H9 (cell line): ENCODE measurements at regions not wholly inside any gene's neighbourhood (a gene's known extent, or its start where the extent isn't known, plus 50 kb on each side); places are given as distances from the start of the nearest gene placed in this dataset.

ENCODE experiments used
- DNase-seq: peaks from one replicate; pipeline ENCODE4 v3.0.0-alpha.2; 2017
- H2AFZ ChIP-seq: one replicate; pipeline ENCODE4 v1.6.1; 2013; ENCODE audit warnings: mild to moderate bottlenecking, low read length, control low read depth, moderate library complexity
- H2AK5ac ChIP-seq: 2 replicates; pipeline ENCODE4 v1.6.1; 2013; ENCODE audit warnings: low read length, control low read depth, mixed read lengths; ENCODE audit not compliant: insufficient read length
- H2BK120ac ChIP-seq: one replicate; pipeline ENCODE4 v1.6.1; 2013; ENCODE audit warnings: low read depth, mild to moderate bottlenecking, low read length, control low read depth, inconsistent platforms; ENCODE audit not compliant: poor library complexity, severe bottlenecking
- H2BK12ac ChIP-seq: 2 replicates; pipeline ENCODE4 v1.6.1; 2013; ENCODE audit warnings: low read length, control low read depth, mixed read lengths, low read depth; ENCODE audit not compliant: insufficient read length
- H2BK15ac ChIP-seq: 2 replicates; pipeline ENCODE4 v1.6.1; 2013; ENCODE audit warnings: low read depth, low read length, control low read depth
- H2BK20ac ChIP-seq: one replicate; pipeline ENCODE4 v1.6.1; 2013; ENCODE audit warnings: low read depth, mild to moderate bottlenecking, low read length, control low read depth, inconsistent platforms; ENCODE audit not compliant: poor library complexity, severe bottlenecking
- H2BK5ac ChIP-seq: 2 replicates; pipeline ENCODE4 v1.6.1; 2013; ENCODE audit warnings: low read length, control low read depth, mixed read lengths; ENCODE audit not compliant: insufficient read length
- H3K14ac ChIP-seq: 2 replicates; pipeline ENCODE4 v1.6.1; 2013; ENCODE audit warnings: low read length, control low read depth; ENCODE audit not compliant: insufficient read depth
- H3K18ac ChIP-seq: 2 replicates; pipeline ENCODE4 v1.6.1; 2013; ENCODE audit warnings: low read depth, mild to moderate bottlenecking, mixed read lengths, low read length, control low read depth; ENCODE audit not compliant: insufficient read length
- H3K23ac ChIP-seq: 2 replicates; pipeline ENCODE4 v1.6.1; 2013; ENCODE audit warnings: low read length, control low read depth, mixed read lengths, low read depth; ENCODE audit not compliant: insufficient read length
- H3K23me2 ChIP-seq: 2 replicates; pipeline ENCODE4 v1.6.1; 2013; ENCODE audit warnings: low read depth, mild to moderate bottlenecking, mixed read lengths, low read length, control low read depth; ENCODE audit not compliant: insufficient read length, poor library complexity, severe bottlenecking
- H3K27ac ChIP-seq: 2 replicates; pipeline ENCODE4 v1.5.1; 2013; ENCODE audit warnings: low read length, control low read depth, mixed read lengths, low read depth; ENCODE audit not compliant: insufficient read length
- H3K27me3 ChIP-seq: 2 replicates; pipeline ENCODE4 v1.6.1; 2013; ENCODE audit warnings: low read length, control low read depth, inconsistent platforms; ENCODE audit not compliant: insufficient read depth
- H3K4ac ChIP-seq: 2 replicates; pipeline ENCODE4 v1.6.1; 2013; ENCODE audit warnings: low read depth, mild to moderate bottlenecking, control low read depth, inconsistent platforms, low read length, moderate library complexity
- H3K4me1 ChIP-seq: 2 replicates; pipeline ENCODE4 v1.6.1; 2013; ENCODE audit warnings: low read length, control low read depth, inconsistent platforms; ENCODE audit not compliant: insufficient read depth
- H3K4me2 ChIP-seq: 2 replicates; pipeline ENCODE4 v1.6.1; 2013; ENCODE audit warnings: low read length, control low read depth, mixed read lengths; ENCODE audit not compliant: insufficient read length, insufficient read depth
- H3K56ac ChIP-seq: 2 replicates; pipeline ENCODE4 v1.6.1; 2013; ENCODE audit warnings: low read depth, mild to moderate bottlenecking, mixed read lengths, low read length, control low read depth; ENCODE audit not compliant: insufficient read length
- H3K79me1 ChIP-seq: 2 replicates; pipeline ENCODE4 v1.6.1; 2013; ENCODE audit warnings: low read depth, mild to moderate bottlenecking, moderate library complexity, low read length, control low read depth, inconsistent platforms; ENCODE audit not compliant: insufficient read depth, poor library complexity, severe bottlenecking
- H3K79me2 ChIP-seq: 2 replicates; pipeline ENCODE4 v1.6.1; 2013; ENCODE audit warnings: low read length, control low read depth, inconsistent platforms; ENCODE audit not compliant: insufficient read depth
- H3K9ac ChIP-seq: 2 replicates; pipeline ENCODE4 v1.6.1; 2013; ENCODE audit warnings: low read length, control low read depth, mixed read lengths; ENCODE audit not compliant: insufficient read length; ENCODE audit errors: extremely low read depth
- H3K9me3 ChIP-seq: one replicate; pipeline ENCODE4 v1.6.1; 2013; ENCODE audit warnings: low read depth, low read length, inconsistent platforms; ENCODE audit not compliant: control insufficient read depth
- H3T11ph ChIP-seq: one replicate; pipeline ENCODE4 v1.6.1; 2013; ENCODE audit warnings: mild to moderate bottlenecking, low read length, control low read depth, inconsistent platforms
- H4K20me1 ChIP-seq: one replicate; pipeline ENCODE4 v1.6.1; 2013; ENCODE audit not compliant: control insufficient read depth, insufficient read length, insufficient read depth
- H4K5ac ChIP-seq: 2 replicates; pipeline ENCODE4 v1.6.1; 2013; ENCODE audit warnings: low read depth, mild to moderate bottlenecking, mixed read lengths, low read length, control low read depth; ENCODE audit not compliant: insufficient read length
- H4K8ac ChIP-seq: replicated peaks from 2 replicates; pipeline ENCODE4 v1.6.1; 2013; ENCODE audit warnings: low read length, control low read depth, mixed read lengths, low read depth; ENCODE audit not compliant: insufficient read length
- H4K91ac ChIP-seq: 2 replicates; pipeline ENCODE4 v1.6.1; 2013; ENCODE audit warnings: low read depth, mild to moderate bottlenecking, moderate library complexity, mixed read lengths, low read length, control low read depth; ENCODE audit not compliant: insufficient read length
- H3K27ac Mint-ChIP-seq, 3 experiments: 2 replicates in 2 of 3; 3 replicates in 1 of 3; pipeline ENCODE4 v1.8.0; 2020 to 2021; ENCODE audit warnings: mixed read lengths in 3 of 3, mild to moderate bottlenecking in 1 of 3, moderate library complexity in 1 of 3
- H3K27me3 Mint-ChIP-seq: 2 replicates; pipeline ENCODE4 v1.8.0; 2021; ENCODE audit warnings: low read depth, mild to moderate bottlenecking, moderate library complexity, mixed read lengths
- H3K36me3 Mint-ChIP-seq, 3 experiments: 2 replicates in 2 of 3; 3 replicates in 1 of 3; pipeline ENCODE4 v1.8.0; 2020 to 2021; ENCODE audit warnings: low read depth in 3 of 3, mixed read lengths in 3 of 3; ENCODE audit not compliant: insufficient read depth in 1 of 3
- H3K4me1 Mint-ChIP-seq, 2 experiments: 2 replicates each; pipeline ENCODE4 v1.8.0; 2020; ENCODE audit warnings: mixed read lengths in 2 of 2
- H3K4me3 Mint-ChIP-seq, 2 experiments: 2 replicates in 1 of 2; 3 replicates in 1 of 2; pipeline ENCODE4 v1.8.0; 2020 to 2021; ENCODE audit warnings: mild to moderate bottlenecking in 2 of 2, mixed read lengths in 2 of 2, moderate library complexity in 1 of 2
- H3K9me3 Mint-ChIP-seq, 2 experiments: 2 replicates in 1 of 2; 3 replicates in 1 of 2; pipeline ENCODE4 v1.8.0; 2020; ENCODE audit warnings: mild to moderate bottlenecking in 2 of 2, mixed read lengths in 2 of 2, moderate library complexity in 1 of 2
- WGBS: extraction: QIAGEN DNeasy Blood & Tissue Kit; methylation state at CpG from one replicate; pipeline ENCODE4 v1.1.7; 2013; ENCODE audit warnings: missing lambda C conversion rate, low lambda C conversion rate, mixed read lengths; ENCODE audit not compliant: insufficient read length; ENCODE audit errors: extremely low coverage; 5-methylcytosine and 5-hydroxymethylcytosine counted together
- TF ChIP-seq, protein P1 (sequence below): fragments of 200-600 bp; sonication (generic); conservative IDR thresholded peaks from 3 replicates; pipeline ENCODE4 v1.8.0; 2021; ENCODE audit warnings: antibody characterized with exemption, mild to moderate bottlenecking

- Histone ChIP-seq H4K20me1 (no peaks in the 10 kb centered on the region), H3T11ph (no peak overlapping the region), H4K5ac (no peak overlapping the region), H3K79me1 (no peaks in the 10 kb centered on the region), H3K79me2 (no peaks in the 10 kb centered on the region), H3K4ac (no peak overlapping the region), H3K27me3 (no peaks in the 10 kb centered on the region), H2AFZ (no peak overlapping the region), H3K56ac (no peak overlapping the region), H3K14ac (no peak overlapping the region), H3K9me3 (no peaks in the 10 kb centered on the region), H3K4me2 (no peak overlapping the region), H3K23ac (no peak overlapping the region), H2BK12ac (no peak overlapping the region), H2BK20ac (no peak overlapping the region), H3K23me2 (no peaks in the 10 kb centered on the region), H3K27ac (no peak overlapping the region), H3K9ac (no peak overlapping the region), H2AK5ac (no peak overlapping the region), H2BK15ac (no peak overlapping the region), H2BK5ac (no peak overlapping the region), H2BK120ac (no peak overlapping the region), H4K91ac (no peak overlapping the region), H3K4me1 (no peaks in the 10 kb centered on the region), H4K8ac (no peak overlapping the region), H3K18ac (no peak overlapping the region)
- Mint-ChIP-seq H3K27me3 (no peaks in the 10 kb centered on the region), H3K27ac (no peak overlapping the region), H3K4me1 (peaks cover 0 to 4% of the 10 kb centered on the region in 2 experiments; a peak in 1 of 4 replicates), H3K36me3 (no peaks in the 10 kb centered on the region), H3K4me3 (no peak overlapping the region), H3K9me3 (no peaks in the 10 kb centered on the region)
- no CpG with 5 or more reads among the region's 3 CpGs for WGBS
- TF ChIP-seq, protein P1, sequence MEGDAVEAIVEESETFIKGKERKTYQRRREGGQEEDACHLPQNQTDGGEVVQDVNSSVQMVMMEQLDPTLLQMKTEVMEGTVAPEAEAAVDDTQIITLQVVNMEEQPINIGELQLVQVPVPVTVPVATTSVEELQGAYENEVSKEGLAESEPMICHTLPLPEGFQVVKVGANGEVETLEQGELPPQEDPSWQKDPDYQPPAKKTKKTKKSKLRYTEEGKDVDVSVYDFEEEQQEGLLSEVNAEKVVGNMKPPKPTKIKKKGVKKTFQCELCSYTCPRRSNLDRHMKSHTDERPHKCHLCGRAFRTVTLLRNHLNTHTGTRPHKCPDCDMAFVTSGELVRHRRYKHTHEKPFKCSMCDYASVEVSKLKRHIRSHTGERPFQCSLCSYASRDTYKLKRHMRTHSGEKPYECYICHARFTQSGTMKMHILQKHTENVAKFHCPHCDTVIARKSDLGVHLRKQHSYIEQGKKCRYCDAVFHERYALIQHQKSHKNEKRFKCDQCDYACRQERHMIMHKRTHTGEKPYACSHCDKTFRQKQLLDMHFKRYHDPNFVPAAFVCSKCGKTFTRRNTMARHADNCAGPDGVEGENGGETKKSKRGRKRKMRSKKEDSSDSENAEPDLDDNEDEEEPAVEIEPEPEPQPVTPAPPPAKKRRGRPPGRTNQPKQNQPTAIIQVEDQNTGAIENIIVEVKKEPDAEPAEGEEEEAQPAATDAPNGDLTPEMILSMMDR: no peak
- no peak for DNase-seq
These were observed 611.6 kb downstream of the PRELID2 start for GRCh38 chr5:145223582-145223981.
